Transverse colon (tissue), 4 donors: ENCODE measurements at regions not wholly inside any gene's neighbourhood (a gene's known extent, or its start where the extent isn't known, plus 50 kb on each side); places are given as distances from the start of the nearest gene placed in this dataset.

Source experiments
- DNase-seq: peaks from one replicate; pipeline ENCODE4 v3.0.0-alpha.2; 2019
- H3K27ac ChIP-seq, 4 donors: fragments of 200-600 bp; sonication (generic); 2 replicates each; pipeline ENCODE4 v1.5.1; 2016 to 2018; ENCODE audit warnings: inconsistent platforms in 4 of 4
- H3K27me3 ChIP-seq: fragments of 200-600 bp; sonication (generic); 2 replicates; pipeline ENCODE4 v1.5.1; 2017; ENCODE audit warnings: inconsistent platforms
- H3K36me3 ChIP-seq, 4 donors: fragments of 200-600 bp; sonication (generic); 2 replicates each; pipeline ENCODE4 v1.5.1; 2017 to 2019; ENCODE audit warnings: inconsistent platforms in 4 of 4
- H3K4me1 ChIP-seq, 4 donors: fragments of 200-600 bp; sonication (generic); 2 replicates each; pipeline ENCODE4 v1.5.1; 2017 to 2020; ENCODE audit warnings: inconsistent platforms in 4 of 4
- H3K4me3 ChIP-seq, 4 donors: fragments of 200-600 bp; sonication (generic); 1 replicate in 1 of 4; 2 replicates in 3 of 4; pipeline versions ENCODE4 v1.5.1 to v1.6.1; 2017 to 2019; ENCODE audit warnings: inconsistent platforms in 4 of 4
- H3K9me3 ChIP-seq, 2 donors: fragments of 200-600 bp; sonication (generic); 2 replicates each; pipeline ENCODE4 v1.5.1; 2017 to 2019; ENCODE audit warnings: inconsistent platforms in 2 of 2
- CTCF ChIP-seq, 5 experiments: fragments of 200-600 bp in 3 of 5; fragments of 450-650 bp in 2 of 5; sonication (generic) in 3 of 5; IDR thresholded peaks; 1 replicate in 2 of 5; 2 replicates in 3 of 5; pipeline ENCODE4 v1.5.1; 2016 to 2017; ENCODE audit warnings: antibody characterized with exemption in 5 of 5, inconsistent platforms in 3 of 5, mild to moderate bottlenecking in 2 of 5, moderate library complexity in 1 of 5
- EP300 ChIP-seq: sonication (generic); formaldehyde crosslinking; IDR thresholded peaks from one replicate; pipeline ENCODE4 v1.6.1; 2017; ENCODE audit warnings: antibody characterized with exemption, low read depth
- POLR2A ChIP-seq: fragments of 450-650 bp; IDR thresholded peaks from one replicate; pipeline ENCODE4 v1.6.1; 2016; ENCODE audit warnings: antibody characterized with exemption, mild to moderate bottlenecking, moderate library complexity
- POLR2AphosphoS5 ChIP-seq, 3 donors: sonication (generic); formaldehyde crosslinking; IDR thresholded peaks; one replicate each; pipeline ENCODE4 v1.6.1; 2016; ENCODE audit warnings: antibody characterized with exemption in 3 of 3
- WGBS, 2 donors: methylation state at CpG; one replicate each; pipeline ENCODE4 v1.1.5; 2018; ENCODE audit warnings: low coverage in 1 of 2; 5-methylcytosine and 5-hydroxymethylcytosine counted together
- in situ Hi-C, 4 donors: fragments of 200-750 bp; cut with MboI; loops; one replicate each; pipeline versions ENCODE4 v1.15.0 to v1.15.1; 2017; ENCODE audit warnings: low sequenced_read_pairs in 3 of 4, low pct_ligation_motif_present in 1 of 4, low pct_unique_long_range_greater_than_20kb in 1 of 4
- intact Hi-C: fragments of 100-400 bp; cut with DNase I; formaldehyde crosslinking; loops from one replicate; pipeline ENCODE4 v1.15.1; 2023; ENCODE audit warnings: low total_unique reads

- no peaks in the 10 kb centered on the region for H3K9me3 ChIP-seq
- no peak overlapping the region for H3K27ac ChIP-seq
- H3K27me3 ChIP-seq = no peaks in the 10 kb centered on the region
- 70 to 77% methylated on average over 4 to 6 of the region's 6 CpGs for WGBS, 2 donors
- no peaks in the 10 kb centered on the region for H3K36me3 ChIP-seq
- DNase-seq = peak; percentile 10
- in situ Hi-C loops (no loop called here), intact Hi-C loops (no loop called here)
- H3K4me1 ChIP-seq = no peaks in the 10 kb centered on the region
- TF ChIP-seq CTCF (IDR thresholded peaks at IDR 0.05) (no peak), POLR2AphosphoS5 (IDR thresholded peaks at IDR 0.05) (no peak), POLR2A (no peak), EP300 (no peak)
- H3K4me3 ChIP-seq = no peak overlapping the region
These were observed 58.3 kb upstream of the TNP1 start for GRCh38 chr2:216918088-216918680.

GRCh38 chr2:216916956-216917650, 57.2 kb upstream of the TNP1 start:
- Histone ChIP-seq H3K27me3 (no peaks in the 10 kb centered on the region), H3K4me1 (no peaks in the 10 kb centered on the region), H3K9me3 (no peaks in the 10 kb centered on the region), H3K27ac (no peak overlapping the region), H3K4me3 (no peak overlapping the region), H3K36me3 (no peaks in the 10 kb centered on the region)
- intact Hi-C loops (no loop called here), in situ Hi-C loops (no loop called here)
- WGBS, 2 donors = 79 to 82% methylated on average over 2 to 3 of the region's 3 CpGs
- no peak for DNase-seq
- TF ChIP-seq EP300 (no peak), POLR2A (no peak), CTCF (IDR thresholded peaks at IDR 0.05) (no peak), POLR2AphosphoS5 (IDR thresholded peaks at IDR 0.05) (no peak)

GRCh38 chr2:216915557-216916150, 55.8 kb upstream of the TNP1 start:
- in situ Hi-C loops = no loop called here
- no peaks in the 10 kb centered on the region for H3K36me3 ChIP-seq
- no peak overlapping the region for H3K4me3 ChIP-seq
- H3K9me3 ChIP-seq = no peaks in the 10 kb centered on the region
- no peak overlapping the region for H3K27ac ChIP-seq
- H3K27me3 ChIP-seq = no peaks in the 10 kb centered on the region
- intact Hi-C loops = no loop called here
- no peak for TF ChIP-seq POLR2A
- no peaks in the 10 kb centered on the region for H3K4me1 ChIP-seq
- WGBS, 2 donors = 87 to 91% methylated on average over 1 to 12 of the region's 12 CpGs
- DNase-seq = no peak

GRCh38 chr2:216914491-216914890, 54.6 kb upstream of the TNP1 start:
- DNase-seq = no peak
- H3K4me1 ChIP-seq = no peaks in the 10 kb centered on the region
- TF ChIP-seq POLR2A (no peak), POLR2AphosphoS5 (IDR thresholded peaks at IDR 0.05) (no peak), CTCF (IDR thresholded peaks at IDR 0.05) (no peak), EP300 (no peak)
- 80 to 94% methylated on average over 1 to 3 of the region's 3 CpGs for WGBS, 2 donors
- no peaks in the 10 kb centered on the region for H3K9me3 ChIP-seq
- intact Hi-C loops (no loop called here), in situ Hi-C loops (no loop called here)
- H3K27me3 ChIP-seq = no peaks in the 10 kb centered on the region
- H3K27ac ChIP-seq = no peak overlapping the region
- no peak overlapping the region for H3K4me3 ChIP-seq
- no peaks in the 10 kb centered on the region for H3K36me3 ChIP-seq
